Endothelial cell of umbilical vein (primary cell): ENCODE measurements at regions not wholly inside any gene's neighbourhood (a gene's known extent, or its start where the extent isn't known, plus 50 kb on each side); places are given as distances from the start of the nearest gene placed in this dataset.

Experiments
- BruUV-seq: library from RNA; stranded (reverse); fragments of 400-500 nt; replicated peaks from 2 replicates; lab custom pipeline; 2021; lab: Mats Ljungman, UMichigan
- CTCF ChIA-PET: fragments of 300-600, 350-600 bp; sonication (Branson Sonifier 250); formaldehyde crosslinking; loops from one replicate; lab custom pipeline; 2021; ENCODE audit warnings: antibody characterized with exemption, inconsistent platforms; lab: Charles Lee
- POLR2A ChIA-PET: fragments of 300-600, 350-600 bp; sonication (Branson Sonifier 250); formaldehyde crosslinking; loops from one replicate; lab custom pipeline; 2021; ENCODE audit warnings: antibody characterized with exemption, inconsistent platforms; lab: Charles Lee
- DNase-seq: peaks from one replicate; pipeline ENCODE4 v3.0.0-alpha.2; 2011; ENCODE audit warnings: low read depth, low spot score
- FAIRE-seq: peaks from 2 replicates; lab custom pipeline; 2011; peaks lifted over from hg19 to GRCh38; lab: Jason Lieb, UNC
- H2AFZ ChIP-seq: 2 replicates; pipeline ENCODE4 v1.6.0; 2012; ENCODE audit warnings: low read depth, low read length, control low read depth, inconsistent platforms
- H3K27ac ChIP-seq: 2 replicates; pipeline ENCODE4 v1.5.1; 2011; ENCODE audit warnings: low read depth, mild to moderate bottlenecking, control low read depth, low read length, moderate library complexity; ENCODE audit not compliant: insufficient read depth
- H3K27me3 ChIP-seq, 2 experiments: 2 replicates each; pipeline versions ENCODE4 v1.6.0 to v1.6.1; 2011; ENCODE audit warnings: low read length in 2 of 2, mixed read lengths in 1 of 2; ENCODE audit not compliant: control insufficient read depth in 2 of 2, insufficient read depth in 2 of 2
- H3K36me3 ChIP-seq, 2 experiments: 2 replicates in 1 of 2; 3 replicates in 1 of 2; pipeline ENCODE4 v1.5.1; 2011; ENCODE audit warnings: low read length in 2 of 2, mild to moderate bottlenecking in 1 of 2, moderate library complexity in 1 of 2; ENCODE audit not compliant: control insufficient read depth in 2 of 2, insufficient read depth in 2 of 2; ENCODE audit errors: extremely low read depth in 1 of 2
- H3K4me1 ChIP-seq: 3 replicates; pipeline ENCODE4 v1.5.1; 2011; ENCODE audit warnings: mild to moderate bottlenecking, low read length; ENCODE audit not compliant: control insufficient read depth, insufficient read depth; ENCODE audit errors: extremely low read depth
- H3K4me2 ChIP-seq: 2 replicates; pipeline ENCODE4 v1.6.1; 2011; ENCODE audit warnings: low read length, control low read depth, mixed read lengths; ENCODE audit not compliant: insufficient read depth
- H3K4me3 ChIP-seq, 3 experiments: fragments of 200-600 bp in 1 of 3; sonication (generic), shearing (Covaris generic) in 1 of 3; replicated peaks in 1 of 3; 2 replicates each; pipeline ENCODE4 v1.5.1; 2011 to 2016; ENCODE audit warnings: control low read depth in 3 of 3, low read length in 3 of 3, mild to moderate bottlenecking in 2 of 3, inconsistent platforms in 1 of 3, low read depth in 1 of 3, moderate library complexity in 1 of 3; ENCODE audit not compliant: insufficient read depth in 1 of 3
- H3K79me2 ChIP-seq: 2 replicates; pipeline ENCODE4 v1.6.0; 2012; ENCODE audit warnings: low read length, inconsistent platforms; ENCODE audit not compliant: control insufficient read depth, insufficient read depth
- H3K9ac ChIP-seq: replicated peaks from 2 replicates; pipeline ENCODE3; 2011; ENCODE audit warnings: low read length, control low read depth; ENCODE audit not compliant: insufficient read depth; ENCODE audit errors: extremely low read depth
- H3K9me1 ChIP-seq: replicated peaks from 3 replicates; pipeline ENCODE4 v1.6.0; 2011; ENCODE audit warnings: mild to moderate bottlenecking, low read length; ENCODE audit not compliant: control insufficient read depth, insufficient read depth; ENCODE audit errors: extremely low read depth
- H3K9me3 ChIP-seq: replicated peaks from 2 replicates; pipeline ENCODE4 v1.5.1; 2012; ENCODE audit warnings: low read length, inconsistent platforms; ENCODE audit not compliant: control insufficient read depth, insufficient read depth
- H4K20me1 ChIP-seq: replicated peaks from 2 replicates; pipeline ENCODE3; 2011; ENCODE audit warnings: mild to moderate bottlenecking, low read length; ENCODE audit not compliant: control insufficient read depth, insufficient read depth; ENCODE audit errors: extremely low read depth
- CTCF ChIP-seq, 2 donors: IDR thresholded peaks; 1 replicate in 1 of 2; 2 replicates in 1 of 2; pipeline ENCODE4 v1.5.1; 2011; ENCODE audit warnings: low read length in 2 of 2, mild to moderate bottlenecking in 2 of 2, moderate library complexity in 2 of 2, control low read depth in 1 of 2, inconsistent platforms in 1 of 2, low read depth in 1 of 2; ENCODE audit not compliant: insufficient read depth in 1 of 2; ENCODE audit errors: extremely low read depth in 1 of 2
- EZH2 ChIP-seq: IDR thresholded peaks from 2 replicates; pipeline ENCODE4 v1.6.1; 2012; ENCODE audit warnings: borderline replicate concordance, low read depth, mild to moderate bottlenecking, moderate library complexity, low read length, inconsistent platforms; ENCODE audit not compliant: severe bottlenecking
- FOS ChIP-seq: IDR thresholded peaks from 2 replicates; pipeline ENCODE4 v1.6.1; 2011; ENCODE audit warnings: mild to moderate bottlenecking, low read length, moderate library complexity, borderline replicate concordance; ENCODE audit not compliant: insufficient read depth
- GATA2 ChIP-seq: IDR thresholded peaks from 2 replicates; pipeline ENCODE4 v1.7.0; 2011; ENCODE audit warnings: low read depth, mild to moderate bottlenecking, moderate library complexity, mixed read lengths, low read length; ENCODE audit not compliant: insufficient read length, insufficient read depth
- MYC ChIP-seq: IDR thresholded peaks from one replicate; pipeline ENCODE4 v1.6.1; 2011; ENCODE audit warnings: mild to moderate bottlenecking, low read depth, low read length
- POLR2A ChIP-seq: IDR thresholded peaks from 2 replicates; pipeline ENCODE4 v1.6.1; 2012; ENCODE audit warnings: low read depth, mild to moderate bottlenecking, control low read depth, low read length
- POLR2AphosphoS5 ChIP-seq: IDR thresholded peaks from 2 replicates; pipeline ENCODE4 v1.6.1; 2012; ENCODE audit warnings: low read depth, mild to moderate bottlenecking, control low read depth, low read length, moderate library complexity; ENCODE audit not compliant: insufficient read depth
- dilution Hi-C: fragments of 300-500 bp; cut with MboI; formaldehyde crosslinking; loops from one replicate; pipeline ENCODE4 v1.15.0; 2019; ENCODE audit warnings: low sequenced_read_pairs; ENCODE audit not compliant: extremely low pct_ligation_motif_present
- intact Hi-C: fragments of 100-400 bp; cut with micrococcal nuclease; formaldehyde crosslinking; loops from one replicate; pipeline ENCODE4 v1.10.0; 2022
- TF ChIP-seq, protein P1 (sequence below): IDR thresholded peaks from 2 replicates; pipeline ENCODE4 v1.6.1; 2011; ENCODE audit not compliant: insufficient read depth, insufficient read length

DNA sequence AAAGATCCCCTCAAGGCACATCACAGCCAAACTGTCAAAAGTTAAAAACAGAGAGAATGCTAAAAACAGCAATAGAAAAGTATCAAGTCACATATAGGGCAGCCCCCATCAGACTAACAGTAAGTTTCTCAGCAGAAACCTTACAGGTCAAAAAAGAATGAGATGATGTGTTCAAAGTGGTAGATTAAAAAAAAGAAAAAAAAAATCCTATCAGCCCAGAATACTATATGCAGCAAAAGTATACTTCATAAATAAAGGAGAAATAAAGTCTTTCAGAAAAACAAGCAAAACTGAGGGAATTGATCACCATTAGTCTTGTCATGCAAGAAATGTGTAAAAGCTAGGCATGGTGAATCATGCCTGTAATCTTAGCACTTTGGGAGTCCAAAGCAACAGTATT is 99.9 kb upstream of the RAD23B start:
- dilution Hi-C loops (no loop called here), intact Hi-C loops (no loop called here)
- TF ChIP-seq MYC (no peak), EZH2 (no peak), GATA2 (no peak), FOS (no peak)
- Histone ChIP-seq H3K36me3 (no peaks in the 10 kb centered on the region), H2AFZ (no peak overlapping the region), H3K27me3 (no peaks in the 10 kb centered on the region), H4K20me1 (no peaks in the 10 kb centered on the region), H3K79me2 (no peaks in the 10 kb centered on the region), H3K4me1 (no peaks in the 10 kb centered on the region), H3K9me1 (no peaks in the 10 kb centered on the region), H3K27ac (no peak overlapping the region), H3K4me3 (no peak overlapping the region), H3K9me3 (no peaks in the 10 kb centered on the region), H3K4me2 (no peak overlapping the region), H3K9ac (no peak overlapping the region)
- ChIA-PET POLR2A (no interaction called here), CTCF (interaction anchor here (0.6 to 2.0 kb wide), 4 partner anchors 11 to 1569 kb away, joined by 3 to 6 read pairs (median 4); no protein-coding TSS in a partner anchor)
- FAIRE-seq (no peak), DNase-seq (no peak)
- BruUV-seq: no TSS peak

DNA sequence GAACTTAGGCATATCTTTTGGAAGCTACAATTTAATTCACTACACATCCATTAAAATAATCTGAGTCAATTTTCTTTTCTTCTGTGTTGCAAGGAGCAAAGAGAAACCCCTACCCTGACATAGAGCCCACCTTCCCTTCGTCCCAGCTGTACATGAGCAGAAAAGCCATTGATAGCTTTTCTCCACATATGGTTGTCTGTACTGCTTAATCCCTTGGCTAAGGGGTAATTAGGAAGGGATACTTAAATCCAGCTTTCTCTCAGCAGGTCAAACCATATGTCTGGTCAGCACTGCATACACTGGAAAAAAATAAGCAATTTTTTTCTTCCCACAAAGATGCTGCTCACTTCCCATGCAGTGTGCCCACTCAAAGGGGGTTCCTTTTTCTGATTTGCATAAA is 94.7 kb upstream of the RAD23B start:
- H3K9ac ChIP-seq: no peak overlapping the region
- H2AFZ ChIP-seq: no peak overlapping the region
- CTCF ChIA-PET: no interaction called here
- H3K27me3 ChIP-seq: no peaks in the 10 kb centered on the region
- H3K9me3 ChIP-seq: no peaks in the 10 kb centered on the region
- H3K79me2 ChIP-seq: no peaks in the 10 kb centered on the region
- DNase-seq: no peak
- TF ChIP-seq POLR2A: no peak
- no peak for TF ChIP-seq GATA2
- TF ChIP-seq, protein P1, sequence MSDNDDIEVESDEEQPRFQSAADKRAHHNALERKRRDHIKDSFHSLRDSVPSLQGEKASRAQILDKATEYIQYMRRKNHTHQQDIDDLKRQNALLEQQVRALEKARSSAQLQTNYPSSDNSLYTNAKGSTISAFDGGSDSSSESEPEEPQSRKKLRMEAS: no peak
- TF ChIP-seq POLR2AphosphoS5: no peak
- TF ChIP-seq CTCF (IDR thresholded peaks at IDR 0.05; ENCODE audit: extremely low read depth in 1 of 2, insufficient read depth in 1 of 2, low read depth in 1 of 2, low read length in 2 of 2): no peak
- no peak for TF ChIP-seq EZH2
- TF ChIP-seq MYC: no peak
- FAIRE-seq: no peak
- no TSS peak for BruUV-seq
- no peaks in the 10 kb centered on the region for H3K4me1 ChIP-seq
- dilution Hi-C loops (no loop called here), intact Hi-C loops (no loop called here)
- no peaks in the 10 kb centered on the region for H3K36me3 ChIP-seq
- H3K9me1 ChIP-seq: no peaks in the 10 kb centered on the region
- POLR2A ChIA-PET: no interaction called here
- H3K4me3 ChIP-seq: no peak overlapping the region
- no peak overlapping the region for H3K27ac ChIP-seq
- no peak overlapping the region for H3K4me2 ChIP-seq
- H4K20me1 ChIP-seq: no peaks in the 10 kb centered on the region
